Upper lobe of left lung (tissue), 6 donors: ENCODE measurements at regions not wholly inside any gene's neighbourhood (a gene's known extent, or its start where the extent isn't known, plus 50 kb on each side); places are given as distances from the start of the nearest gene placed in this dataset.

ENCODE experiments used
- ATAC-seq, 2 donors: fragments of 200-7000 bp; cut with Tn5 transposase; one replicate each; pipeline ENCODE4 v1.9.1; 2022; ENCODE audit warnings: mild to moderate bottlenecking in 2 of 2, moderate library complexity in 2 of 2; ENCODE audit not compliant: low FRiP score in 2 of 2
- DNase-seq, 2 donors: peaks; one replicate each; pipeline ENCODE4 v3.0.0-alpha.2; 2019 to 2020
- H3K27ac ChIP-seq, 4 donors: fragments of 200-600 bp; sonication (generic); one replicate each; pipeline ENCODE4 v1.5.1; 2016 to 2019
- H3K27me3 ChIP-seq, 4 donors: fragments of 200-600 bp; sonication (generic); one replicate each; pipeline ENCODE4 v1.5.1; 2017 to 2019
- H3K36me3 ChIP-seq, 4 donors: fragments of 200-600 bp; sonication (generic); one replicate each; pipeline ENCODE4 v1.5.1; 2016 to 2019
- H3K4me1 ChIP-seq, 4 donors: fragments of 200-600 bp; sonication (generic); one replicate each; pipeline ENCODE4 v1.5.1; 2018 to 2019
- H3K4me3 ChIP-seq, 4 donors: fragments of 200-600 bp; sonication (generic); one replicate each; pipeline ENCODE4 v1.5.1; 2017 to 2019; ENCODE audit warnings: mild to moderate bottlenecking in 2 of 4, moderate library complexity in 1 of 4
- H3K9me3 ChIP-seq, 4 donors: fragments of 200-600 bp; sonication (generic); one replicate each; pipeline ENCODE4 v1.5.1; 2018 to 2019
- CTCF ChIP-seq, 6 experiments: fragments of 450-650 bp in 4 of 6; fragments of 200-600 bp in 2 of 6; sonication (generic) in 2 of 6; IDR thresholded peaks; one replicate each; pipeline ENCODE4 v1.5.1; 2016 to 2019; ENCODE audit warnings: antibody characterized with exemption in 6 of 6
- EP300 ChIP-seq, 4 donors: sonication (generic); formaldehyde crosslinking; IDR thresholded peaks; one replicate each; pipeline ENCODE4 v1.5.1; 2017; ENCODE audit warnings: antibody characterized with exemption in 4 of 4, control low read depth in 2 of 4
- POLR2A ChIP-seq, 4 donors: fragments of 450-650 bp; IDR thresholded peaks; one replicate each; pipeline ENCODE4 v1.5.1; 2016 to 2017; ENCODE audit warnings: antibody characterized with exemption in 4 of 4, mild to moderate bottlenecking in 2 of 4
- POLR2AphosphoS5 ChIP-seq, 2 donors: sonication (generic); formaldehyde crosslinking; IDR thresholded peaks; one replicate each; pipeline ENCODE4 v1.5.1; 2017; ENCODE audit warnings: antibody characterized with exemption in 2 of 2
- WGBS, 2 donors: methylation state at CpG; one replicate each; pipeline ENCODE4 v1.1.5; 2017 to 2018; 5-methylcytosine and 5-hydroxymethylcytosine counted together
- donor health status: DM: no; HTN: no; CAD: no; lungs with moderate emphysema.
- donor health status: DM: no; HTN: yes; CAD: no; lungs with severe emphysema.

- DNase-seq (no peak), ATAC-seq (peak in 1 of 2 donors; percentile 38)
- 75 to 83% methylated on average over 2 of the region's 2 CpGs for WGBS, 2 donors
- no peaks in the 10 kb centered on the region for H3K27me3 ChIP-seq
- H3K27ac ChIP-seq, result peak overlapping the region in 1 of 4 donors; percentile 38
- no peak overlapping the region for H3K4me3 ChIP-seq
- TF ChIP-seq CTCF (IDR thresholded peaks at IDR 0.05), result no peak
- no peaks in the 10 kb centered on the region for H3K9me3 ChIP-seq
- no peaks in the 10 kb centered on the region for H3K4me1 ChIP-seq
- H3K36me3 ChIP-seq, result no peaks in the 10 kb centered on the region
These were observed 152.6 kb downstream of the ZC3H11B start for GRCh38 chr1:219460081-219460895.

- Histone ChIP-seq H3K4me1 (no peaks in the 10 kb centered on the region), H3K4me3 (no peak overlapping the region), H3K9me3 (no peaks in the 10 kb centered on the region), H3K36me3 (no peaks in the 10 kb centered on the region), H3K27me3 (no peaks in the 10 kb centered on the region), H3K27ac (peak overlapping the region in 1 of 4 donors; percentile 38)
- DNase-seq (no peak), ATAC-seq (peak; percentile 11 to 23)
- 69 to 79% methylated on average over 4 to 5 of the region's 5 CpGs for WGBS, 2 donors
- no peak for TF ChIP-seq POLR2A (IDR thresholded peaks at IDR 0.05)
- no peak for TF ChIP-seq POLR2AphosphoS5 (IDR thresholded peaks at IDR 0.05)
These were observed 153.4 kb downstream of the ZC3H11B start for GRCh38 chr1:219459351-219460080.

GRCh38 chr1:219446288-219446687 lies 166.6 kb downstream of the ZC3H11B start:
- DNase-seq, result no peak
- no peaks in the 10 kb centered on the region for H3K4me1 ChIP-seq

GRCh38 chr1:219445864-219446263 lies 167.0 kb downstream of the ZC3H11B start:
- WGBS, 2 donors, result 90 to 91% methylated on average over 2 of the region's 2 CpGs
- DNase-seq, result no peak
- Histone ChIP-seq H3K9me3 (no peaks in the 10 kb centered on the region), H3K27me3 (no peaks in the 10 kb centered on the region), H3K36me3 (no peaks in the 10 kb centered on the region), H3K27ac (no peak overlapping the region), H3K4me3 (no peak overlapping the region), H3K4me1 (no peaks in the 10 kb centered on the region)
- no peak for ATAC-seq
- no peak for TF ChIP-seq EP300 (IDR thresholded peaks at IDR 0.05)

More at GRCh38 chr1:219446288-219446687, 166.6 kb downstream of the ZC3H11B start:
- H3K9me3 ChIP-seq, result no peaks in the 10 kb centered on the region
- no peaks in the 10 kb centered on the region for H3K27me3 ChIP-seq
- TF ChIP-seq POLR2AphosphoS5 (IDR thresholded peaks at IDR 0.05) (no peak), CTCF (IDR thresholded peaks at IDR 0.05) (no peak), POLR2A (IDR thresholded peaks at IDR 0.05) (no peak), EP300 (IDR thresholded peaks at IDR 0.05) (no peak)
- ATAC-seq, result no peak
- H3K36me3 ChIP-seq, result no peaks in the 10 kb centered on the region
- WGBS, 2 donors, result 63 to 75% methylated on average over 3 of the region's 3 CpGs
- H3K4me3 ChIP-seq, result no peak overlapping the region
- H3K27ac ChIP-seq, result no peak overlapping the region

GRCh38 chr1:219444474-219444873 lies 168.4 kb downstream of the ZC3H11B start:
- WGBS, 2 donors, result 89 to 93% methylated on average over 4 of the region's 4 CpGs

More at GRCh38 chr1:219444474-219444873, 168.4 kb downstream of the ZC3H11B start:
- no peak for ATAC-seq
- Histone ChIP-seq H3K9me3 (no peaks in the 10 kb centered on the region), H3K4me3 (no peak overlapping the region), H3K36me3 (no peaks in the 10 kb centered on the region), H3K27ac (no peak overlapping the region), H3K4me1 (no peaks in the 10 kb centered on the region), H3K27me3 (no peaks in the 10 kb centered on the region)
- no peak for DNase-seq
- no peak for TF ChIP-seq POLR2A (IDR thresholded peaks at IDR 0.05)
- no peak for TF ChIP-seq CTCF (IDR thresholded peaks at IDR 0.05)
- no peak for TF ChIP-seq EP300 (IDR thresholded peaks at IDR 0.05)
- TF ChIP-seq POLR2AphosphoS5 (IDR thresholded peaks at IDR 0.05), result no peak
